ENCODE measurements at regions not wholly inside any gene's neighbourhood (a gene's known extent, or its start where the extent isn't known, plus 50 kb on each side); places are given as distances from the start of the nearest gene placed in this dataset.
"Not testable (repeated sequence)": the region's sequence is repeated elsewhere in the genome, so short reads cannot be mapped to it uniquely, and the experiment has no call there.

DNA sequence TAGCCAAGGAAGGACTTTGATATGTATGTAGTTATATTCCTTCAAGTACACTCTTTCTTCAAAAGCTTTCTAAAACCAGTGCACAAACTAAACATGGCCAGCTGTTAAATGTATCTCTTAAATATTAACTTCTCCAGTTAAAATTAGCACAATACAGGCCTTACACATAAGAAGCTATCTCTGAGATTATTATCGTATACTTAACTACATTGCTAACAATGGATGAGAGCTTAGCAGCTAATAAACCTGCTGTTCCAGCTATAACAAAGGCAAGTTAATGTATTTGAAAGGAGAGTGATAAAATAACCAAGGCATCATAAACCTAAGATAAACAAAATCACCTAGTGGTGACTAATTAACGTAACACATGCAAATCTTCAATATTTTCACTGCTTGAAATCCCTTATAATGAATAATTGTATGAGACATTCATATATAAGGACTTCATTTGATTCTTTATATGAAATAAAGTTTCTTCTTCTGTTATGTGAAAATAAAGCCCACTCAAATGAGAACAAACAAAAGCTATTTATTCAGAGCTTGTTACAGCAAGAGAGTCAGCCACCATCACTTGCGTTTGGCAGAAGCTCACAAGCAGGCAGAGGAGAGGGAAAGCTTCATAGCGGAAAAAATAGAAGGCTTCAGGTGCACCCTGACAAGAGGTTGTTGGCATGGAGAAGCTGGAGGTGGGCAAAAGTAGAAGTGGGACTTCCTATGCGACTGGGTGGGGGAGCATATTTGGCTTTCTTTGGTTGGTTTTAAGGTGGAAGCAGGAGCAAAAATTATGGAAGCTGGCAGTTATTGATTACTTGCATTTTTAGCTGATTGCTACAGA is 274.1 kb upstream of the CHRM3 start:
- no peak overlapping the region for H3K4me3 ChIP-seq (ENCODE audit: low read depth, low read length)
- no peaks in the 10 kb centered on the region for H3K4me1 ChIP-seq (ENCODE audit: control insufficient read depth, insufficient read depth, low read length)
- no peaks in the 10 kb centered on the region for H3K9me3 ChIP-seq (ENCODE audit: control insufficient read depth, insufficient read depth, low read length)
- no peaks in the 10 kb centered on the region for H3K27me3 ChIP-seq (ENCODE audit: control insufficient read depth, insufficient read depth, low read length)
- peak in 1 of 6 donors; percentile 77 for DNase-seq (ENCODE audit: low read depth in 4 of 6, low spot score in 6 of 6)
- H3K27ac ChIP-seq (ENCODE audit: low read depth, low read length), result no peak overlapping the region
- H3K36me3 ChIP-seq (ENCODE audit: control insufficient read depth, insufficient read depth, low read length), result no peaks in the 10 kb centered on the region
- 54% methylated on average over 3 of the region's 5 CpGs for WGBS (ENCODE audit: insufficient coverage)

DNA sequence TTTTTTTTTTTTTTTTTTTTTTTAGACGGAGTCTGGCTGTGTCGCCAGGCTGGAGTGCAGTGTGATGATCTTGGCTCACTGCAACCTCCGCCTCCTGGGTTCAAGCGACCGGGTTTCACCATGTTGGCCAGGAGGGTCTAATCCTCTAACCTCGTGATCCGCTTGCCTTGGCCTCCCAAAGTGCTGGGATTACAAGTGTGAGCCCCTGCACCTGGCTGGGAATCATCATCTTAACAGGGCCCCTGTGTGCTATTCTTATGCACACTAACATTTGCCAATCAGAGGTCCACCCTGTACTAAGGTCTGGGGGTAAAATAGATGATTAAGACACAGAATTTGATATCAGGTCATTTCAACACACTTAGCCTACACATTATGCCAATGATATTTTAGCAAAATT is 278.7 kb upstream of the CHRM3 start:
- WGBS (ENCODE audit: insufficient coverage), result 87% methylated on average over 6 of the region's 7 CpGs
- no peaks in the 10 kb centered on the region for H3K9me3 ChIP-seq (ENCODE audit: control insufficient read depth, insufficient read depth, low read length)
- no peak overlapping the region for H3K27ac ChIP-seq (ENCODE audit: low read depth, low read length)
- no peak for DNase-seq (ENCODE audit: low read depth in 4 of 6, low spot score in 6 of 6)
- no peaks in the 10 kb centered on the region for H3K27me3 ChIP-seq (ENCODE audit: control insufficient read depth, insufficient read depth, low read length)
- no peak overlapping the region for H3K4me3 ChIP-seq (ENCODE audit: low read depth, low read length)
- no peaks in the 10 kb centered on the region for H3K4me1 ChIP-seq (ENCODE audit: control insufficient read depth, insufficient read depth, low read length)
- H3K36me3 ChIP-seq (ENCODE audit: control insufficient read depth, insufficient read depth, low read length), result no peaks in the 10 kb centered on the region

DNA sequence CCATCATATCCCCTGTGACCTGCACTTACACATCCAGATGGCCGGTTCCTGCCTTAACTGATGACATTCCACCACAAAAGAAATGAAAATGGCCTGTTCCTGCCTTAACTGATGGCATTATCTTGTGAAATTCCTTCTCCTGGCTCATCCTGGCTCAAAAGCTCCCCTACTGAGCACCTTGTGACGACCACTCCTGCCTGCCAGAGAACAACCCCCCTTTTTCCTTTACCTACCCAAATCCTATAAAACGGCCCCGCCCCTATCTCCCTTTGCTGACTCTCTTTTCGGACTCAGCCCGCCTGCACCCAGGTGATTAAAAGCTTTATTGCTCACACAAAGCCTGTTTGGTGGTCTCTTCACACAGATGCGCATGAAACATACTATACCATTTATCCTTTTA is 279.7 kb upstream of the CHRM3 start:
- H3K4me3 ChIP-seq (ENCODE audit: low read depth, low read length); H3K9me3 ChIP-seq (ENCODE audit: control insufficient read depth, insufficient read depth, low read length); H3K4me1 ChIP-seq (ENCODE audit: control insufficient read depth, insufficient read depth, low read length); H3K36me3 ChIP-seq (ENCODE audit: control insufficient read depth, insufficient read depth, low read length); H3K27ac ChIP-seq (ENCODE audit: low read depth, low read length); H3K27me3 ChIP-seq (ENCODE audit: control insufficient read depth, insufficient read depth, low read length); DNase-seq (ENCODE audit: low read depth in 4 of 6, low spot score in 6 of 6): not testable (repeated sequence)
- WGBS (ENCODE audit: insufficient coverage), result 80% methylated on average over 1 of the region's 7 CpGs

DNA sequence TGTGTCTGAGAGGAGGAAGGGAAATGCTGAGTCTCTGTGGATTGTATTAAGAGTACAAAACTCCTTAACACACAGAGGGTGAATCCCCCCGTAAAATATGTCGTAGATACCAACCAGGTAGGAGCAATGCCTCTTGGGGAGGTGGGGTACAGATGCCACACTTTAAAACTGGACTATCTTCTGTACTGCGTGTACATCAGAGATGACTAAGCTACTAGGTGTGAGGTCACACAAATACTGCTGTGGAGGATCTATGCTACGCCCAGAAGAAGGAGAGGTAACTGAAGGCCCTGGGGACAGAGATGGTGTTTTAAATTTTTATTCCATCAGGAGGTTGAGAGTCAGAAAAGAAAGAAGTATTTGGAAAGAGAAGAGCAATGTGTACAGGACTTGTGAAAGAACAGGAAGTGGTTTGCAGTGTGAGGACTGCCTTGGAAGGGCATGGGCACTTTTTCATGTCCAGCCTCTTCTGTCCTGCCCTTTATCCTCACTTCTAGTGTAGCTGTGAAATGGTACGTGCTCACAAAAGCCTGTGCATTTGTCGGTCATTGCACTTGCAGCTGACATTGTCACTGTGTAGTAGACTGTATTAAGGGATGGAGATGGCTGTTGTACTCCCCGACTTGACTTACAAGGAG is 287.8 kb upstream of the CHRM3 start:
- DNase-seq (ENCODE audit: low read depth in 4 of 6, low spot score in 6 of 6), result no peak
- Histone ChIP-seq H3K27me3 (ENCODE audit: control insufficient read depth, insufficient read depth, low read length) (no peaks in the 10 kb centered on the region), H3K27ac (ENCODE audit: low read depth, low read length) (no peak overlapping the region), H3K36me3 (ENCODE audit: control insufficient read depth, insufficient read depth, low read length) (no peaks in the 10 kb centered on the region), H3K4me3 (ENCODE audit: low read depth, low read length) (no peak overlapping the region), H3K9me3 (ENCODE audit: control insufficient read depth, insufficient read depth, low read length) (no peaks in the 10 kb centered on the region), H3K4me1 (ENCODE audit: control insufficient read depth, insufficient read depth, low read length) (no peaks in the 10 kb centered on the region)
- 93% methylated on average over 2 of the region's 7 CpGs for WGBS (ENCODE audit: insufficient coverage)

DNA sequence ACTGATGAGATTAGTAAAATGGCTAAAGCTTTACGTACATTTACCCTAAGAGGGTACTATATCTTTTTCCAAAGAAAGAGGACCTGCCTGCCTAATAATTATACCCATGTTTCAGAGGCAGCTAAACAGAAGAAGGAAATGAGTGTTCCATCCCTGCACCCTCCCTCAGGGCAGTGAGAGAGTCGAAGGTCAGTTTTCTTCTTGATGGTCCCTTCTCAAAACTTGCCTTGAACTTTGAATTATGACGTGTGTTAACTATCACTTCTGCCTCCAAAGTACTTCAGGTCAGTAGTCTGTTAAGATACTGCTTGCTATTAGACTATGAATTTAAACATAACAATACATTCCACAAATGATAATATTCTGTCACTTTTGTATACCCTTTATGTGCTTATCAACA is 294.8 kb upstream of the CHRM3 start:
- no peak for DNase-seq (ENCODE audit: low read depth in 4 of 6, low spot score in 6 of 6)
- H3K4me1 ChIP-seq (ENCODE audit: control insufficient read depth, insufficient read depth, low read length), result no peaks in the 10 kb centered on the region
- no peaks in the 10 kb centered on the region for H3K36me3 ChIP-seq (ENCODE audit: control insufficient read depth, insufficient read depth, low read length)
- no peaks in the 10 kb centered on the region for H3K9me3 ChIP-seq (ENCODE audit: control insufficient read depth, insufficient read depth, low read length)
- WGBS (ENCODE audit: insufficient coverage), result 86% methylated on average over 1 of the region's 3 CpGs
- H3K4me3 ChIP-seq (ENCODE audit: low read depth, low read length), result no peak overlapping the region
- H3K27ac ChIP-seq (ENCODE audit: low read depth, low read length), result no peak overlapping the region
- no peaks in the 10 kb centered on the region for H3K27me3 ChIP-seq (ENCODE audit: control insufficient read depth, insufficient read depth, low read length)

DNA sequence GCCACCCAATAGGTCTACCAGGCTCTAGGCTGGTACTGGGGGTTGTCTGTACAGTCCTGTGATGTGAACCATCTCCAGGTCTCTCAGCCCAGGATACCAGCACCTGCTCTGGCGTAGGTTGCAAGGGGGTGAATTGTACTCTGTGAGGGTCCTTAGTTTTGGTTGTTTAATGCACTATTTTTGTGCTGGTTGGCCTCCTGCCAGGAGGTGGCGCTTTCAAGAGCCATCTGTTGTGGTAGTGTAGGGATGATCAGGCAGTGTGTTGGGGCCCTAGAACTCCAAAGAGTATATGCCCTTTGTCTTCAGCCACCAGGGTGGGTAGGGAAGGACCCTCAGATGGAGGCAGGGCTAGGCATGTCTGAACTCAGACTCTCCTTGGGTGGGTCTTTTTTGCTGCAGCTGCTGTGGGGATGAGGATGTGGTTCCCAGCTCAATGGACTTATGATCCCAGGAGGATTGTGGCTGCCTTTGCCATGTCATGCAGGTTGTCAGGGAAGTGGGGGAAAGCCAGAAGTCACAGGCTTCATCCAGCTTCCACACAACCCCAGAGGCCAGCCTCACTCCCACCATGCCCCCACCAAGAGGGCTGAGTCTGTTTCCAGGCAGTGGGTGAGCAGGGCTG is 301.8 kb upstream of the CHRM3 start:
- Histone ChIP-seq H3K27ac (ENCODE audit: low read depth, low read length) (no peak overlapping the region), H3K4me1 (ENCODE audit: control insufficient read depth, insufficient read depth, low read length) (no peaks in the 10 kb centered on the region), H3K9me3 (ENCODE audit: control insufficient read depth, insufficient read depth, low read length) (no peaks in the 10 kb centered on the region), H3K36me3 (ENCODE audit: control insufficient read depth, insufficient read depth, low read length) (no peaks in the 10 kb centered on the region), H3K4me3 (ENCODE audit: low read depth, low read length) (no peak overlapping the region), H3K27me3 (ENCODE audit: control insufficient read depth, insufficient read depth, low read length) (no peaks in the 10 kb centered on the region)
- DNase-seq (ENCODE audit: low read depth in 4 of 6, low spot score in 6 of 6), result no peak
- 100% methylated on average over 2 of the region's 2 CpGs for WGBS (ENCODE audit: insufficient coverage)

DNA sequence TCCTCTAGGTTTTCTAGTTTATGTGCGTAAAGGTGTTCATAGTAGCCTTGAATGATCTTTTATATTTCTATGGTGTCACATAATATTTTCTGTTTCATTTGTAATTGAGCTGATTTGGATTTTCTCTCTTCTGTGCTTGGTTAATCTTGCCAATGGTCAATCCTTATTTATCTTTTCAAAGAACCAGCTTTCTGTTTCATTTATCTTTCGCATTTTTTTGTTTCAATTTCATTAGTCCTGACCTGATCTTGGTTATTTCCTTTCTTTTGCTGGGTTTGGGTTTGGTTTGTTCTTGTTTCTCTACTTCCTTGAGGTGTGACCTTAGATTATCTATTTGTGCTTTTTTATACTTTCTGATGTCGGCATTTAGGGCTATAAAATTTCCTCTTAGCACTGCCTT is 304.4 kb upstream of the CHRM3 start:
- WGBS (ENCODE audit: insufficient coverage), result no CpG with 5 or more reads among the region's 3 CpGs
- H3K9me3 ChIP-seq (ENCODE audit: control insufficient read depth, insufficient read depth, low read length); H3K27ac ChIP-seq (ENCODE audit: low read depth, low read length): not testable (repeated sequence)

DNA sequence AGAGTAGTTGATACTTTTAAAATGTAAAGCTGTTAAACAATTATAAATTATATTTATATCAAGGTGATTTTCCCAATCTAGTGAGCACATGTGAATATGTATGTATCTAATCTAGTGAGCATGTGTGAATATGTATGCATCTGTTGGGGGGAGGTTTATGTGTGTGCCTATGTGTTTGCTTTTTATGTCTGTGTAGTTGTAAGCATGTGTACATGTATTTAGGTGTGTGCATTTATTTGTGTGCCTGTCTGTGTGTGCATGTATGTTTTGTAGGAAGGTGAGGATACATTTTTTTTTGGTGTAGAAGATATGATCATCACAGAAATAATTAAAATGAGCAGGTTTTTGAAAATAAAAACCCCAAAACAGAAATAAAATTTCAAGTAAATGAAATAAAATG is 318.9 kb upstream of the CHRM3 start:
- Histone ChIP-seq H3K27ac (ENCODE audit: low read depth, low read length) (no peak overlapping the region), H3K36me3 (ENCODE audit: control insufficient read depth, insufficient read depth, low read length) (no peaks in the 10 kb centered on the region)

More for the DNA sequence above, 304.4 kb upstream of the CHRM3 start:
- not testable (repeated sequence) for H3K4me1 ChIP-seq (ENCODE audit: control insufficient read depth, insufficient read depth, low read length); H3K4me3 ChIP-seq (ENCODE audit: low read depth, low read length); DNase-seq (ENCODE audit: low read depth in 4 of 6, low spot score in 6 of 6); H3K27me3 ChIP-seq (ENCODE audit: control insufficient read depth, insufficient read depth, low read length); H3K36me3 ChIP-seq (ENCODE audit: control insufficient read depth, insufficient read depth, low read length)

DNA sequence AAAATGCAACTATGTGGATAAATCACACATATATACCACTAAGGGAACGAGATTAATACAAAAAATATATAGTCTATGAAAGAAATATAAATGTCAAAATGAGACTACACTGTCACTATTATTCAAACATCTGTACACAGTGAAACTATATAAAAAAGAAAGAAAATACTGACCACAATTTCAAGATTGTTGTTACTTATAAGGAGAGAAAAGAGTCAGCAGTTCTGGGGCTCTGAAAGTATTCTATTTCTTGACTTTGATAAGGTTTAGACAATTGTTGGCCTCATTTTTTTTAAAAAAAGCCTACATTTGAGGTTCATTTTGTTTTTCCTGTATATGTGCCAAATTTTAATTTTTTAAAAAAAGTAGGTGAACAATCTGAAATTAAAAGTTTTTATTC is 319.3 kb upstream of the CHRM3 start:
- Histone ChIP-seq H3K4me3 (ENCODE audit: low read depth, low read length) (no peak overlapping the region), H3K36me3 (ENCODE audit: control insufficient read depth, insufficient read depth, low read length) (no peaks in the 10 kb centered on the region), H3K27me3 (ENCODE audit: control insufficient read depth, insufficient read depth, low read length) (no peaks in the 10 kb centered on the region), H3K4me1 (ENCODE audit: control insufficient read depth, insufficient read depth, low read length) (no peaks in the 10 kb centered on the region), H3K9me3 (ENCODE audit: control insufficient read depth, insufficient read depth, low read length) (no peaks in the 10 kb centered on the region), H3K27ac (ENCODE audit: low read depth, low read length) (no peak overlapping the region)
- no CpG with 5 or more reads among the region's 1 CpG for WGBS (ENCODE audit: insufficient coverage)
- no peak for DNase-seq (ENCODE audit: low read depth in 4 of 6, low spot score in 6 of 6)

More for the DNA sequence above, 318.9 kb upstream of the CHRM3 start:
- peaks cover under 1% of the 10 kb centered on the region for H3K9me3 ChIP-seq (ENCODE audit: control insufficient read depth, insufficient read depth, low read length)
- DNase-seq (ENCODE audit: low read depth in 4 of 6, low spot score in 6 of 6), result peak in 1 of 6 donors; percentile 15
- no peaks in the 10 kb centered on the region for H3K27me3 ChIP-seq (ENCODE audit: control insufficient read depth, insufficient read depth, low read length)
- H3K4me1 ChIP-seq (ENCODE audit: control insufficient read depth, insufficient read depth, low read length), result no peaks in the 10 kb centered on the region
- no peak overlapping the region for H3K4me3 ChIP-seq (ENCODE audit: low read depth, low read length)

DNA sequence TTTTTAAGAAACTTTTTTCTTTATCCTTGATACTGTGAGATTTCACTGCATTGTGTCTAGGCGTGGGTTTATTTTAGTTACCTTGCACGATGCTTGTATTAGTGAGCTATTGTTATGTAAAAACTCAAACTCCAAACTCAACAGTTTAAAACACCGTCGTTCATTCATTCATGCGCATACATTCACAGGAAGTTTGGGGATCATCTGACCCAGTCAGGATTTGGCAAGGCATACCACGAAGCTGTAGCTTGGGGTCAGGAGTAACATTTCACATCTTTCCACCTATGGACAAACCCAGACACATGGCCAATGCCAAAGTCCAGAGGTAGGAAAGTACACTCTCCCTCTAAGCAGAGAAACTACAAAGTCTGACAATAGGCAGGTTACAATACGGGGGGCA is 324.6 kb upstream of the CHRM3 start:
- H3K27ac ChIP-seq (ENCODE audit: low read depth, low read length), result no peak overlapping the region
- H3K4me1 ChIP-seq (ENCODE audit: control insufficient read depth, insufficient read depth, low read length), result no peaks in the 10 kb centered on the region
- no peaks in the 10 kb centered on the region for H3K27me3 ChIP-seq (ENCODE audit: control insufficient read depth, insufficient read depth, low read length)
- H3K4me3 ChIP-seq (ENCODE audit: low read depth, low read length), result no peak overlapping the region
- no peaks in the 10 kb centered on the region for H3K9me3 ChIP-seq (ENCODE audit: control insufficient read depth, insufficient read depth, low read length)
- H3K36me3 ChIP-seq (ENCODE audit: control insufficient read depth, insufficient read depth, low read length), result no peaks in the 10 kb centered on the region
- DNase-seq (ENCODE audit: low read depth in 4 of 6, low spot score in 6 of 6), result no peak
- 74% methylated on average over 3 of the region's 7 CpGs for WGBS (ENCODE audit: insufficient coverage)
